HG03521 (cell line): ENCODE measurements at regions not wholly inside any gene's neighbourhood (a gene's known extent, or its start where the extent isn't known, plus 50 kb on each side); places are given as distances from the start of the nearest gene placed in this dataset.

Experiments used
- ATAC-seq: cut with Tn5 transposase; IDR thresholded peaks from one replicate; pipeline ENCODE4 v1.9.1; 2021; ENCODE audit warnings: mild to moderate bottlenecking, moderate library complexity; ENCODE audit not compliant: unreplicated experiment

- no peak for ATAC-seq
These were observed 93.4 kb downstream of the ABHD5 start for GRCh38 chr3:43783987-43784639.

GRCh38 chr3:43784640-43785011, 93.9 kb downstream of the ABHD5 start:
- ATAC-seq: no peak

GRCh38 chr3:43785551-43785950, 94.8 kb downstream of the ABHD5 start:
- no peak for ATAC-seq

- no peak for ATAC-seq
These were observed 95.4 kb downstream of the ABHD5 start for GRCh38 chr3:43786102-43786501.

GRCh38 chr3:43786526-43787305, 96.0 kb downstream of the ABHD5 start:
- ATAC-seq: no peak

- no peak for ATAC-seq
These were observed 96.6 kb downstream of the ABHD5 start for GRCh38 chr3:43787330-43787729.

- ATAC-seq: no peak
These were observed 98.3 kb downstream of the ABHD5 start for GRCh38 chr3:43789028-43789427.

GRCh38 chr3:43790060-43790459, 99.3 kb downstream of the ABHD5 start:
- no peak for ATAC-seq

- ATAC-seq: no peak
These were observed 99.7 kb downstream of the ABHD5 start for GRCh38 chr3:43790476-43790875.

- no peak for ATAC-seq
These were observed 100.5 kb downstream of the ABHD5 start for GRCh38 chr3:43791246-43791645.

GRCh38 chr3:43792904-43793303, 102.2 kb downstream of the ABHD5 start:
- ATAC-seq: no peak

GRCh38 chr3:43793648-43794372, 103.1 kb downstream of the ABHD5 start:
- no peak for ATAC-seq

- no peak for ATAC-seq
These were observed 104.0 kb downstream of the ABHD5 start for GRCh38 chr3:43794776-43795175.

- ATAC-seq: no peak
These were observed 104.8 kb downstream of the ABHD5 start for GRCh38 chr3:43795491-43795890.

GRCh38 chr3:43796041-43796596, 105.4 kb downstream of the ABHD5 start:
- ATAC-seq: no peak

- no peak for ATAC-seq
These were observed 107.1 kb downstream of the ABHD5 start for GRCh38 chr3:43797794-43798193.

GRCh38 chr3:43810797-43811196, 120.1 kb downstream of the ABHD5 start:
- ATAC-seq: no peak

- no peak for ATAC-seq
These were observed 123.7 kb downstream of the ABHD5 start for GRCh38 chr3:43814461-43814860.

GRCh38 chr3:43816372-43816771, 125.6 kb downstream of the ABHD5 start:
- no peak for ATAC-seq

- ATAC-seq: no peak
These were observed 126.3 kb downstream of the ABHD5 start for GRCh38 chr3:43817064-43817463.

GRCh38 chr3:43817825-43818224, 127.1 kb downstream of the ABHD5 start:
- no peak for ATAC-seq

GRCh38 chr3:43818229-43818628, 127.5 kb downstream of the ABHD5 start:
- no peak for ATAC-seq
